ENCODE measurements at regions not wholly inside any gene's neighbourhood (a gene's known extent, or its start where the extent isn't known, plus 50 kb on each side); places are given as distances from the start of the nearest gene placed in this dataset.

DNA sequence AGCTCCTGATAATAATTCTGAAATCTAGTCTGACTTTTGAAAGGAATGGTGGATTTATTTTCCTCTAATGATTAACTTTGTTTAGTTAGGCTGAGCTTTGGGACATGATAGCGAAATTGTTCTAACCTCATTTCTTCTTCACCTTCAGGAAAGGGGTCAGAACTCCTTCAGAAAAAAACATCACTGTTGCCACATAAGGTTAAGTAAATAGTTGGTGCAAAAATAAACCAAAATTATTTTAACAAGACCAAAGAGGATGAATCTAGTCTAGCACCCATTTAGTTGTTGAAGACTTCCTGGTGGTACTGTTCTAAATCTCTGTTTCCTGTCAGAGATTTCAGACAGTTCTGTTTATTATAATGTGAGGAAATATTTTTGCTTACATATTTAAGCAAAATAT is 379.8 kb downstream of the UTRN start:
- TF ChIP-seq CTCF (conservative IDR thresholded peaks at IDR 0.05; ENCODE audit: low read depth, low read length) (no peak), EZH2 (IDR thresholded peaks at IDR 0.05; ENCODE audit: borderline replicate concordance, low read depth, low read length, poor library complexity, severe bottlenecking) (no peak)
